Activated T-cell treated with anti-CD3 and anti-CD28 coated beads, Interleukin-2, amount 50 U/mL, for 48 hours (primary cell): ENCODE measurements at regions not wholly inside any gene's neighbourhood (a gene's known extent, or its start where the extent isn't known, plus 50 kb on each side); places are given as distances from the start of the nearest gene placed in this dataset.

Source experiments
- DNase-seq, 2 experiments: peaks; one replicate each; pipeline ENCODE4 v3.0.0-alpha.2; 2020

GRCh38 chr1:163406772-163407171 is 85.0 kb downstream of the NUF2 start:
- DNase-seq = no peak

- no peak for DNase-seq
Observed at GRCh38 chr1:163408262-163408661, 86.5 kb downstream of the NUF2 start.

GRCh38 chr1:163410073-163410999 is 88.6 kb downstream of the NUF2 start:
- peak; percentile 41 to 43 for DNase-seq

GRCh38 chr1:163412221-163412620 is 90.5 kb downstream of the NUF2 start:
- no peak for DNase-seq

GRCh38 chr1:163414778-163415177 is 93.0 kb downstream of the NUF2 start:
- no peak for DNase-seq

- no peak for DNase-seq
Observed at GRCh38 chr1:163421701-163422100, 99.9 kb downstream of the NUF2 start.

GRCh38 chr1:163422738-163423404 is 101.1 kb downstream of the NUF2 start:
- DNase-seq = no peak

GRCh38 chr1:163426505-163427251 is 104.9 kb downstream of the NUF2 start:
- DNase-seq = no peak

- DNase-seq = no peak
Observed at GRCh38 chr1:163427279-163427678, 105.5 kb downstream of the NUF2 start.

- DNase-seq = no peak
Observed at GRCh38 chr1:163436140-163436812, 114.5 kb downstream of the NUF2 start.

GRCh38 chr1:163439471-163439870 is 117.7 kb downstream of the NUF2 start:
- no peak for DNase-seq

- DNase-seq = no peak
Observed at GRCh38 chr1:163440090-163440489, 118.3 kb downstream of the NUF2 start.

- no peak for DNase-seq
Observed at GRCh38 chr1:163442231-163442879, 120.6 kb downstream of the NUF2 start.

- no peak for DNase-seq
Observed at GRCh38 chr1:163442895-163443294, 121.1 kb downstream of the NUF2 start.

- DNase-seq = no peak
Observed at GRCh38 chr1:163443863-163444262, 122.1 kb downstream of the NUF2 start.

- no peak for DNase-seq
Observed at GRCh38 chr1:163444665-163445064, 122.9 kb downstream of the NUF2 start.

GRCh38 chr1:163450986-163451385 is 129.2 kb downstream of the NUF2 start:
- no peak for DNase-seq

- DNase-seq = no peak
Observed at GRCh38 chr1:163459539-163459938, 137.8 kb downstream of the NUF2 start.

- no peak for DNase-seq
Observed at GRCh38 chr1:163467289-163467688, 145.5 kb downstream of the NUF2 start.

GRCh38 chr1:163471779-163472650 is 150.3 kb downstream of the NUF2 start:
- no peak for DNase-seq

- no peak for DNase-seq
Observed at GRCh38 chr1:163472651-163473248, 151.0 kb downstream of the NUF2 start.
